Pancreas (tissue), 10 donors: ENCODE measurements at regions not wholly inside any gene's neighbourhood (a gene's known extent, or its start where the extent isn't known, plus 50 kb on each side); places are given as distances from the start of the nearest gene placed in this dataset.

Experiments
- ATAC-seq, 4 donors: fragments of 200-7000 bp; cut with Tn5 transposase; one replicate each; pipeline versions ENCODE4 v1.8.0 to v1.9.1; 2020; ENCODE audit warnings: mild to moderate bottlenecking in 4 of 4, moderate library complexity in 4 of 4
- DNase-seq, 6 donors: peaks; one replicate each; pipeline ENCODE4 v3.0.0-alpha.2; 2020
- FAIRE-seq: peaks from 2 replicates; lab custom pipeline; 2012; peaks lifted over from hg19 to GRCh38; lab: Jason Lieb, UNC
- H3K27ac ChIP-seq, 4 donors: fragments of 200-600 bp; sonication (generic); 1 replicate in 3 of 4; 2 replicates in 1 of 4; pipeline versions ENCODE4 v1.5.0 to v1.8.0; 2020
- H3K27me3 ChIP-seq, 4 donors: fragments of 200-600 bp; one replicate each; pipeline ENCODE4 v1.8.0; 2021
- H3K36me3 ChIP-seq, 3 donors: fragments of 200-600 bp; sonication (generic) in 1 of 3; one replicate each; pipeline versions ENCODE4 v1.5.0 to v1.8.0; 2020 to 2021
- H3K4me1 ChIP-seq, 3 donors: fragments of 200-600 bp; one replicate each; pipeline ENCODE4 v1.8.0; 2021
- H3K4me3 ChIP-seq, 4 donors: fragments of 200-600 bp; sonication (generic) in 2 of 4; one replicate each; pipeline versions ENCODE4 v1.5.0 to v1.8.0; 2020 to 2021
- H3K9me3 ChIP-seq, 4 donors: fragments of 200-600 bp; one replicate each; pipeline ENCODE4 v1.8.0; 2021
- WGBS, 2 donors: extraction: QIAGEN DNeasy Blood & Tissue Kit; methylation state at CpG; one replicate each; pipeline ENCODE4 v1.1.7; 2013; 5-methylcytosine and 5-hydroxymethylcytosine counted together
- intact Hi-C, 3 donors: fragments of 100-400 bp; cut with DNase I; formaldehyde crosslinking; loops; one replicate each; pipeline versions ENCODE4 v1.11.1 to v1.14.2; 2022
- TF ChIP-seq, protein P1 (sequence below), 4 donors: fragments of 200-600 bp; sonication (generic) in 3 of 4; IDR thresholded peaks; one replicate each; pipeline versions ENCODE4 v1.5.0 to v1.8.0; 2021; ENCODE audit warnings: antibody characterized with exemption in 4 of 4
- donor health status: healthy with polysubstance abuse.
- donor health status: DM: no; HTN: no; CAD: no; lungs with moderate emphysema.
- donor health status: DM: no; HTN: no; CAD: no.
- donor health status: control.
- donor health status: control.
- donor health status: Bipolar disorder and iron deficiency.
- donor health status: DM: yes; HTN: yes; CAD: no.
- donor health status: DM: no; HTN: no; CAD: no.
- donor health status: DM: no; HTN: no; CAD: no.
- donor health status: DM: yes; HTN: yes; CAD: no.

DNA sequence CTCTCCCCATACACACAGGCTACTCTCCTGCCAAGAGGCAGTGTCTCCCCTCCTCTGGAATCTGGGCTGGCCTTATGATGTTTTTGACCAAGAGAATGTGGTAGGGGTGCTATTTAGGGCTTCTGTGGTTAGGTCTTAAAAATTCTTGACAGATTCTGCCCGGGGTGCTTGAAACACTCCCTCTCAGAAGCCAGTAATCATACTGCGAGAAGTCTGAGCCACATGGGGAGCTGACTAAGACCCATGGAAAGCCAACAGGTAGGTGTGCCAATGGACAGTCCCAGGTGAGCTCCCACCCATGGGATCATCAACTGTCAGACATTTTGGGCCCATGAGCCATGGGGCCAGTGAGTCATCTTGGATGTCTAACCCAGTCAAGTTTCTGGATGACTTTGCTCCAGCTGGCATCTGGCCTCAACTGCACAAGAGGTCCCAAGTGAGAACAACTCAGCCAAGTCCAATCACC lies 315.7 kb downstream of the FBXW7 start:
- no peaks in the 10 kb centered on the region for H3K9me3 ChIP-seq
- TF ChIP-seq, protein P1, sequence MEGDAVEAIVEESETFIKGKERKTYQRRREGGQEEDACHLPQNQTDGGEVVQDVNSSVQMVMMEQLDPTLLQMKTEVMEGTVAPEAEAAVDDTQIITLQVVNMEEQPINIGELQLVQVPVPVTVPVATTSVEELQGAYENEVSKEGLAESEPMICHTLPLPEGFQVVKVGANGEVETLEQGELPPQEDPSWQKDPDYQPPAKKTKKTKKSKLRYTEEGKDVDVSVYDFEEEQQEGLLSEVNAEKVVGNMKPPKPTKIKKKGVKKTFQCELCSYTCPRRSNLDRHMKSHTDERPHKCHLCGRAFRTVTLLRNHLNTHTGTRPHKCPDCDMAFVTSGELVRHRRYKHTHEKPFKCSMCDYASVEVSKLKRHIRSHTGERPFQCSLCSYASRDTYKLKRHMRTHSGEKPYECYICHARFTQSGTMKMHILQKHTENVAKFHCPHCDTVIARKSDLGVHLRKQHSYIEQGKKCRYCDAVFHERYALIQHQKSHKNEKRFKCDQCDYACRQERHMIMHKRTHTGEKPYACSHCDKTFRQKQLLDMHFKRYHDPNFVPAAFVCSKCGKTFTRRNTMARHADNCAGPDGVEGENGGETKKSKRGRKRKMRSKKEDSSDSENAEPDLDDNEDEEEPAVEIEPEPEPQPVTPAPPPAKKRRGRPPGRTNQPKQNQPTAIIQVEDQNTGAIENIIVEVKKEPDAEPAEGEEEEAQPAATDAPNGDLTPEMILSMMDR (IDR thresholded peaks at IDR 0.05) = no peak
- WGBS, 2 donors = 77 to 83% methylated on average over 2 of the region's 2 CpGs
- no peaks in the 10 kb centered on the region for H3K4me1 ChIP-seq
- H3K4me3 ChIP-seq = no peak overlapping the region
- DNase-seq = no peak
- ATAC-seq = no peak
- no peaks in the 10 kb centered on the region for H3K27me3 ChIP-seq
- no peak for FAIRE-seq
- no peak overlapping the region for H3K27ac ChIP-seq
- no peaks in the 10 kb centered on the region for H3K36me3 ChIP-seq
- intact Hi-C loops = no loop called here

DNA sequence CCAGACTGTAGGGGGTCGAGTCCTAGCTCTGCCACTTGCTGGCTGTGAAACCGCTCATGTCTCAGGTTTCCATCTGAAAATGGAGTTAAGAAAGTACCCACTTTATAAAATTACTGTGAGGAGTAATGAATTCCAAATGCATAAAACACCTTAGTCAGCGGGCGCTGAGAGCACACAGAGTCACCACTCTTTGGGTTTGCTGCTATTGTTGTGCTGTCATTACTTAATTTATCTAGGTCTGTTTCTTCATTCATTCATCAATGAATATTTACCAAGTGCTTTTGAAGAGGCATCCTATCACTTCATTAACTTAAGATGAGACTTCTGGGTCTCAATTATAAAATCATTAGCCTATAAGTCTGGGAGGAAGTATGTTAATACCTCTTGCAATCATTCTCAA lies 317.3 kb downstream of the FBXW7 start:
- Histone ChIP-seq H3K4me1 (no peaks in the 10 kb centered on the region), H3K27me3 (no peaks in the 10 kb centered on the region), H3K27ac (no peak overlapping the region), H3K4me3 (no peak overlapping the region), H3K36me3 (no peaks in the 10 kb centered on the region), H3K9me3 (no peaks in the 10 kb centered on the region)
- intact Hi-C loops = no loop called here
- 81 to 86% methylated on average over 4 of the region's 4 CpGs for WGBS, 2 donors
- TF ChIP-seq, protein P1 (IDR thresholded peaks at IDR 0.05) = no peak
- DNase-seq = no peak
- ATAC-seq = no peak
- FAIRE-seq = no peak

DNA sequence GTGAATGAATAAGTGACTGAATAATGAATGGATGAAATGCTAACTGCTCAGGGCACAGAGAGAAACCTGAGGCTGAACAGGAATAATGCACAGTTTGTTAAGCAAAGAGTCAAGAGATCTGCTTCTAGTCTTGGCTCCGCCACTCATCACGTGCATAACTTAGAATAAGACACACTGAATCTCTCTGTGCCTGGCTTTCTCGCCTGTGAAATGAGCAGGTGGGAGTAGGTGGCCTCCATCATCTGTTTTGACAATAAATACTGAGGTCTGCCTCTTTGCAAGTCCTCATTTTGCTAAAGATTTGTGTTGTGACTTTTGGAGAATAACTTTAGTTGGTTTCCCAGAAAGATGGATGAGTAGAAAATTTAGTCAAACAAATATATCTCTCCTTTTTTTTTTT lies 318.0 kb downstream of the FBXW7 start:
- ATAC-seq (no peak), DNase-seq (no peak), FAIRE-seq (no peak)
- TF ChIP-seq, protein P1 (IDR thresholded peaks at IDR 0.05) = no peak
- Histone ChIP-seq H3K4me1 (no peaks in the 10 kb centered on the region), H3K36me3 (no peaks in the 10 kb centered on the region), H3K4me3 (no peak overlapping the region), H3K9me3 (no peaks in the 10 kb centered on the region), H3K27me3 (no peaks in the 10 kb centered on the region), H3K27ac (no peak overlapping the region)
- intact Hi-C loops = no loop called here
- WGBS, 2 donors = 66 to 67% methylated on average over 3 of the region's 3 CpGs

DNA sequence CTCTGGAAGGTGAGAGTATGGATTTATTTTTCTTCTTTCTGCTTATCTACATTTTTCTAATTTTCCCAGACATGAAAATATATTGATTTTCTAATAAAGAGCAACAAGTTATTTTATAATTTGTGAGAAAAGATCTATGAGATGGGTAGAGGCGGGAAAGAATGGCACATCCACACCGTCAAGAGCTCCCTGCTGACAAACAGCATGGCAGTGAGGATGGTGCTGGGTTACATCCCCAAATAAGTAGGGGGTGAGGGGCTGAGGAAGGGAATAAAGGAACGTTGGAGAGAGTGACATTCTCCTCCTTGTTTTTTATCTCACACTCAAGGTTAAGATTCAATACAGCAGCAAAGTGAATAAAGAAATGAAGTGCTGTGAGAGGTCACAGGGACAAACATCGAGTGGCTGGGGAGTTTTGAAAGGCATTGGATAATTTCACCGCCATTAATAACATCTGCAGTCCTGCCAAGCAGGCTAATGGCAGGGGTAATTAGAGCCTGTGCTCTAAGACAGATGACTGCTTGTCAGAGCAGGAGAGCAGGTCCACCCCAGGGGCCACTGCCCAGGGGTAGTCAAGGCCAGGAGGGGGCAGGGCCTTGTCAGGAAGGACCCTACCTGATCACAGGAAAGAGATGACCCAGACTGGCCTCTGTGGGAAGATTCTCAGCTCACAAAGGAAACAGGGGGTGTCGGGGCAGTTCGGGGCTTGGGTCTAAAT lies 323.8 kb downstream of the FBXW7 start:
- no peaks in the 10 kb centered on the region for H3K9me3 ChIP-seq
- FAIRE-seq = no peak
- intact Hi-C loops = no loop called here
- TF ChIP-seq, protein P1 (IDR thresholded peaks at IDR 0.05) = no peak
- WGBS, 2 donors = 31 to 33% methylated on average over 7 of the region's 7 CpGs
- no peak overlapping the region for H3K4me3 ChIP-seq
- no peak for ATAC-seq
- no peaks in the 10 kb centered on the region for H3K27me3 ChIP-seq
- DNase-seq = no peak
- H3K27ac ChIP-seq = no peak overlapping the region
- H3K4me1 ChIP-seq = no peaks in the 10 kb centered on the region
- H3K36me3 ChIP-seq = no peaks in the 10 kb centered on the region

DNA sequence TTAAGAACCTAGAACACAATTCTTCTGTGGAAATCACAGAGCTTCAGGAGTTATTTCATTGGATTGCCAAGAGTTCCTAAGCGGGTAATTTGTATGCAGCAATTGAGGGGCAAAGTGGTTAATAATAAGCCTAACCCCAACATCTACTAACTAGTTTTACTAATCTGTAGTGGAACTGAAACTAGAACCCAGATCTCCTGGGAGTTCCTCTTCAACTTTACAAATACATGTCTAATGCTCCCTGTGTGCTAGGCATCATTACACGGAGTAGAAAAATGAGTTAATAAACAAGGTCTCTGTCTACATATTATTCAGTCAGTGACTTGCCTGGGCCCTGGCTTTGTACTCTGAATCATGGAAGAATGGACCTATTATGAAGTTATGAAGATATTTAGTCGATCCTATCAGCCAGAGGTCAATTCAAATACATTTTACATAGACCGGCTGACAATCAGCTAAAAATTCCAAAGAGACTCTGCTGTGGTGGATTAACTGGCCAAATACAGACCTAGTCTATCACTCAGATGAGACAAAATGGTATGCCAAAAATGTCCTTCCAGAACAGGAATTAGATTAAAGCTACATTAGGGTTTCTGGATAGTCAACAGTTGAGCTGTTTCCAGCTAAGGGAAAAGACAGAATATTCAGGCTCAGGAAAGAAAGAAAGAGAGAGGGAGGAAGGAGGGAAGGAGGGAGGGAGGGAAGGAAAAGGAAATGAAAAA lies 326.0 kb downstream of the FBXW7 start:
- TF ChIP-seq, protein P1 (IDR thresholded peaks at IDR 0.05) = no peak
- intact Hi-C loops = no loop called here
- H3K36me3 ChIP-seq = no peaks in the 10 kb centered on the region
- DNase-seq = no peak
- no peak for FAIRE-seq
- H3K9me3 ChIP-seq = no peaks in the 10 kb centered on the region
- no peak overlapping the region for H3K4me3 ChIP-seq
- no peaks in the 10 kb centered on the region for H3K4me1 ChIP-seq
- no peak for ATAC-seq
- no peak overlapping the region for H3K27ac ChIP-seq
- WGBS, 2 donors = 39% methylated on average over 4 of the region's 4 CpGs
- H3K27me3 ChIP-seq = no peaks in the 10 kb centered on the region
